HG03060 (cell line): ENCODE measurements at regions not wholly inside any gene's neighbourhood (a gene's known extent, or its start where the extent isn't known, plus 50 kb on each side); places are given as distances from the start of the nearest gene placed in this dataset.

ENCODE experiments used
- ATAC-seq: cut with Tn5 transposase; IDR thresholded peaks from one replicate; pipeline ENCODE4 v1.9.1; 2021; ENCODE audit warnings: low read depth, moderate number of reproducible peaks; ENCODE audit not compliant: unreplicated experiment

GRCh38 chr5:124591583-124591982, 154.9 kb downstream of the ZNF608 start:
- ATAC-seq, result no peak

GRCh38 chr5:124590686-124591085, 155.8 kb downstream of the ZNF608 start:
- ATAC-seq, result no peak

GRCh38 chr5:124587280-124587679, 159.2 kb downstream of the ZNF608 start:
- no peak for ATAC-seq

GRCh38 chr5:124584991-124585715, 161.3 kb downstream of the ZNF608 start:
- no peak for ATAC-seq

- peak; percentile 100 for ATAC-seq
Measured at GRCh38 chr5:124583469-124584350, 162.7 kb downstream of the ZNF608 start.

GRCh38 chr5:124582561-124582840, 163.9 kb downstream of the ZNF608 start:
- no peak for ATAC-seq

GRCh38 chr5:124581738-124582560, 164.5 kb downstream of the ZNF608 start:
- ATAC-seq, result no peak

- ATAC-seq, result no peak
Measured at GRCh38 chr5:124580925-124581737, 165.3 kb downstream of the ZNF608 start.

GRCh38 chr5:124580512-124580911, 165.9 kb downstream of the ZNF608 start:
- no peak for ATAC-seq

- peak; percentile 83 for ATAC-seq
Measured at GRCh38 chr5:124576848-124577409, 169.5 kb downstream of the ZNF608 start.

GRCh38 chr5:124575725-124576124, 170.7 kb downstream of the ZNF608 start:
- ATAC-seq, result no peak

- no peak for ATAC-seq
Measured at GRCh38 chr5:124574521-124575436, 171.7 kb downstream of the ZNF608 start.

- no peak for ATAC-seq
Measured at GRCh38 chr5:124572971-124573370, 173.5 kb downstream of the ZNF608 start.

GRCh38 chr5:124570285-124571035, 176.0 kb downstream of the ZNF608 start:
- ATAC-seq, result no peak

- ATAC-seq, result no peak
Measured at GRCh38 chr5:124566875-124567450, 179.5 kb downstream of the ZNF608 start.

GRCh38 chr5:124561451-124561850, 185.0 kb downstream of the ZNF608 start:
- ATAC-seq, result no peak

GRCh38 chr5:124560370-124560769, 186.1 kb downstream of the ZNF608 start:
- ATAC-seq, result no peak

GRCh38 chr5:124557761-124558160, 188.7 kb downstream of the ZNF608 start:
- no peak for ATAC-seq
